PFSK-1 (cell line): ENCODE measurements at regions not wholly inside any gene's neighbourhood (a gene's known extent, or its start where the extent isn't known, plus 50 kb on each side); places are given as distances from the start of the nearest gene placed in this dataset.

Experiments
- FOXP2 ChIP-seq: optimal IDR thresholded peaks from 2 replicates; pipeline ENCODE3; 2011; ENCODE audit warnings: borderline replicate concordance, control low read depth, inconsistent platforms; ENCODE audit not compliant: insufficient read depth; ENCODE audit errors: extremely low read length, extremely low read depth
- POLR2AphosphoS5 ChIP-seq: IDR thresholded peaks from 2 replicates; pipeline ENCODE4 v1.6.1; 2012; ENCODE audit warnings: low read depth, mild to moderate bottlenecking, control low read depth, low read length, moderate library complexity
- SIN3A ChIP-seq: IDR thresholded peaks from 2 replicates; pipeline ENCODE4 v1.6.1; 2012; ENCODE audit warnings: mild to moderate bottlenecking, low read length, moderate library complexity, borderline replicate concordance; ENCODE audit not compliant: insufficient read depth
- TAF1 ChIP-seq: IDR thresholded peaks from 2 replicates; pipeline ENCODE4 v1.6.1; 2012; ENCODE audit warnings: low read length, control low read depth, borderline replicate concordance; ENCODE audit not compliant: insufficient read depth
- TF ChIP-seq, protein P1 (sequence below), 2 experiments: IDR thresholded peaks; 2 replicates each; pipeline versions ENCODE4 v1.6.1 to v1.8.0; 2011 to 2012; ENCODE audit warnings: low read depth in 2 of 2, low read length in 2 of 2, control low read depth in 1 of 2, inconsistent platforms in 1 of 2, mild to moderate bottlenecking in 1 of 2, moderate library complexity in 1 of 2; ENCODE audit not compliant: insufficient read depth in 1 of 2

DNA sequence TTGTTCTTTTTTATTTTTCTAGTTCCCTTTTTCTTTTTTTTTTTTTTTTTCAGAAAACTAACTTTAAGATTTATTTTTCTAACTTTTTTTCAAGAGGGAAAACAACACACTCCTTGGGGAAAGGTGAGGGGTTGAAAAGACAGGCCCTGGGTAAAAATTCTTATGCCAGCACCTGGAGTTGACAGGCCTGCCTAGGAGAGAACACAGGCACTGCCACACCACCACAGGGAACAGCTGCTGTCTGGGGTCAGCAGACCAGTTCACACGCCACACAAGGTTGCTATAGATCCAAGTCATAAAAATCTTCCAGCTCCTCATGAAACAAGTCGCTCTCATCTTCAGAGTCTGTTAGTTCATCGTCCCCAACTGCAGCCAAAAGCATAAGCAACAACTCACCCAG, 246.4 kb downstream of the C12orf50 start:
- TF ChIP-seq TAF1 (no peak), SIN3A (no peak), POLR2AphosphoS5 (no peak)
- TF ChIP-seq, protein P1, sequence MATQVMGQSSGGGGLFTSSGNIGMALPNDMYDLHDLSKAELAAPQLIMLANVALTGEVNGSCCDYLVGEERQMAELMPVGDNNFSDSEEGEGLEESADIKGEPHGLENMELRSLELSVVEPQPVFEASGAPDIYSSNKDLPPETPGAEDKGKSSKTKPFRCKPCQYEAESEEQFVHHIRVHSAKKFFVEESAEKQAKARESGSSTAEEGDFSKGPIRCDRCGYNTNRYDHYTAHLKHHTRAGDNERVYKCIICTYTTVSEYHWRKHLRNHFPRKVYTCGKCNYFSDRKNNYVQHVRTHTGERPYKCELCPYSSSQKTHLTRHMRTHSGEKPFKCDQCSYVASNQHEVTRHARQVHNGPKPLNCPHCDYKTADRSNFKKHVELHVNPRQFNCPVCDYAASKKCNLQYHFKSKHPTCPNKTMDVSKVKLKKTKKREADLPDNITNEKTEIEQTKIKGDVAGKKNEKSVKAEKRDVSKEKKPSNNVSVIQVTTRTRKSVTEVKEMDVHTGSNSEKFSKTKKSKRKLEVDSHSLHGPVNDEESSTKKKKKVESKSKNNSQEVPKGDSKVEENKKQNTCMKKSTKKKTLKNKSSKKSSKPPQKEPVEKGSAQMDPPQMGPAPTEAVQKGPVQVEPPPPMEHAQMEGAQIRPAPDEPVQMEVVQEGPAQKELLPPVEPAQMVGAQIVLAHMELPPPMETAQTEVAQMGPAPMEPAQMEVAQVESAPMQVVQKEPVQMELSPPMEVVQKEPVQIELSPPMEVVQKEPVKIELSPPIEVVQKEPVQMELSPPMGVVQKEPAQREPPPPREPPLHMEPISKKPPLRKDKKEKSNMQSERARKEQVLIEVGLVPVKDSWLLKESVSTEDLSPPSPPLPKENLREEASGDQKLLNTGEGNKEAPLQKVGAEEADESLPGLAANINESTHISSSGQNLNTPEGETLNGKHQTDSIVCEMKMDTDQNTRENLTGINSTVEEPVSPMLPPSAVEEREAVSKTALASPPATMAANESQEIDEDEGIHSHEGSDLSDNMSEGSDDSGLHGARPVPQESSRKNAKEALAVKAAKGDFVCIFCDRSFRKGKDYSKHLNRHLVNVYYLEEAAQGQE (IDR thresholded peaks at IDR 0.05; ENCODE audit: insufficient read depth in 1 of 2, low read depth in 2 of 2, low read length in 2 of 2), result no peak

DNA sequence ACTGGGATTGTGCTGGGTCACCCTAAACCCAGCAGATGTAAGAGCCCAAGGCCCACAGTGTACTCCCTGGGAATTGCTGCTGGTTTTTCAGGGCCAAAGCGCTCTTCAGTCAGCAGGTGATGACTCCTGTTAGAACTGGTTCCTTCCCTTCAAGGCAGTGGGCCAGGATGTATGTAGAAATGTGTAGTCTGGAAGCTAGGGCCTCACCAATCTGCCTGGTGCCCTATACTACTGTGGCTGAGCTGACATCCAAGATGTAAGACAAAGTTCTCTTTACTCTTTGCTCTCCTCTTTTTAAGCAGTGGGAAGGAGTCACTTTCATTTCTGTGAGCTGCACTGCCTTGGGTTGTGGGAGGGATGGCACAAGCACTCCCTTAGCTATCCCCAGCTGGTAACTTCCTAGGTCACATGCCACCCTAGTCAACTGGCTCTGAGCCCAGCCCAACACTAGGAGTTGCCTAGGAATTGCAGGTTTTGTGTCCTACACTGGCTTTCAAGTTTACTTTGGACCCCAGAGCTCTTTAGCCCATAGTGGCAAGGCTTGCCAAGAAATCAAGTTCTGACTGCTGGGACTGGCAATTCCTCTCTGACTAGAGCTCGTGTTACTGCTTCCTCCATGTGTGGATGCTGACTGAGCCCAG, 249.2 kb downstream of the C12orf50 start:
- TF ChIP-seq, protein P1 (IDR thresholded peaks at IDR 0.05; ENCODE audit: insufficient read depth in 1 of 2, low read depth in 2 of 2, low read length in 2 of 2), result no peak
- no peak for TF ChIP-seq POLR2AphosphoS5
- TF ChIP-seq FOXP2, result no peak
- no peak for TF ChIP-seq TAF1
- TF ChIP-seq SIN3A, result no peak

DNA sequence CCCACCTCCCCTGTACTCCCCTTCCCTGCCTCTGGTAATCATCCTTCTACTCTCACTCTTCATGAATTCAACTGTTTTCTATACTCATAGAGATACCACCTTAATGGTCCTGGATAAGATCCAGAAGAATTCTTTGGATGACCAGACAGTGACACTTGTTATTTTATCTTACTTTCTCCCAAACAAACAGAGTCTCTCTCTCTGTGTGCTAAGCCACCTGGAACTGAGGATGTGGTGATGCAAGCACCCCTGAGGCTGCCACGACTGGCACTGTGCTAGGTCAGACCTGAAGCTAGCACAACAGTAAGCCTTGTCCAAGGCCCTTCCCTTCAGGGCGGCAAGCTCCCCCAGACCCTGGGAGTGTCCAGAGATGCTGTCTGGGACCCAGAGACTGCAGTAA, 250.2 kb downstream of the C12orf50 start:
- TF ChIP-seq FOXP2, result no peak
- TF ChIP-seq POLR2AphosphoS5, result no peak
- TF ChIP-seq, protein P1 (IDR thresholded peaks at IDR 0.05; ENCODE audit: insufficient read depth in 1 of 2, low read depth in 2 of 2, low read length in 2 of 2), result no peak
- TF ChIP-seq SIN3A, result no peak
- no peak for TF ChIP-seq TAF1

DNA sequence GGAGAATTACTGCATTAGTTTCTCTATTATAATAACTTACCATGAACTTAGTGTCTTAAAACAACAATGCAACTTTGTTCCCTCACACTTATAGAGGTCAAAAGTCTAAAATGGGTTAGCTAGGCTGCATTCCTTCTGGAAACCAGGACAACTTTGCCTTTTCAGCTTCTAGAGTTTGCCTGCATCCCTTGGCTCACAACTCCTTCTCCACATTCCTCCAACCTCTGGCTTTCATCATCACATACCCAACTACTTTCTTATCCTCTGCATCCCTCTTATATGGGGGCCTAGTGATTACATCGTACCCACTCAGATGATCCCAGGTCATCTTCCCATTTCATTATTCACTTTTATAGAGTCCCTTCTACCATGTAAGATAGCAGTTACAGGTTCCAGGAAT, 251.1 kb downstream of the C12orf50 start:
- TF ChIP-seq SIN3A, result no peak
- no peak for TF ChIP-seq TAF1
- no peak for TF ChIP-seq POLR2AphosphoS5
- no peak for TF ChIP-seq FOXP2
- TF ChIP-seq, protein P1 (IDR thresholded peaks at IDR 0.05; ENCODE audit: insufficient read depth in 1 of 2, low read depth in 2 of 2, low read length in 2 of 2), result no peak

DNA sequence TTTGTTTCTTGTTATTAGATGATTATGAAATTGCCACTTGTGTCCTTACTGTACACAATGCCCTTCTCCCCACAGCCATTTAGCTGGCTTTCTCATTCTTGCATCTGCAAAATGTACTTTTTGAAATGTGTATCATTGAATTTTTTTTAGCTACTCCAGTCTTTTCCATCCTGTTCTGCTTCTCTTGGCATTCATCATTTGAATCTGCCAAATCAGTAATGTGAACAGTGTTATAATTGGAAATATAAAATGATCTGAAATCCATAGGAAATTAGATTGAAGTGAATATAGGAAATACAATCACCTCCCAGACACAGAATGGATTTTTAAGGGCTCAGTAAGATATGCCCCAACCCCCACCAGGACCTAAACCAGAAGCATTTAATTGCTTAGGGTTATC, 253.4 kb downstream of the C12orf50 start:
- TF ChIP-seq POLR2AphosphoS5 (no peak), SIN3A (no peak)

DNA sequence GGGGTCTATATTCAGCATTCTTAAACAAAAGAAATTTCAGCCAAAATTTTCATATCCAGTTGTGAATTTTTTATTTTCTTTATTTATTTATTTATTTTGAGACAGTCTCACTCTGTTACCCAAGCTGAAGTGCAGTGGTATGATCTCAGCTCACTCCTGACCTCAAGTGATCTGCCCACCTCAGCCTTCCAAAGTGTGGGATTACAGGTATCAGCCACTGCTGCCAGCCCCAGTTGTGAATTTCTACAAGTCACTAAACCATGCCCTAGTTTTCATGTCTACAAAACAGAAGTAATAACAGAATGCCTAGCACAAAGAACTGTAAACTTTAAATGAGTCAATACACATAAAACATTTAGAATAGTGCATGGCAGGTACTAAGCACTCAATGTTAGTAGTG, 254.2 kb downstream of the C12orf50 start:
- TF ChIP-seq TAF1, result no peak
- TF ChIP-seq, protein P1 (IDR thresholded peaks at IDR 0.05; ENCODE audit: insufficient read depth in 1 of 2, low read depth in 2 of 2, low read length in 2 of 2), result no peak
- no peak for TF ChIP-seq SIN3A
- TF ChIP-seq POLR2AphosphoS5, result no peak
- no peak for TF ChIP-seq FOXP2
